Psoas muscle (tissue), 7 donors: ENCODE measurements at regions not wholly inside any gene's neighbourhood (a gene's known extent, or its start where the extent isn't known, plus 50 kb on each side); places are given as distances from the start of the nearest gene placed in this dataset.

Experiments used
- ATAC-seq, 4 donors: fragments of 200-7000 bp; cut with Tn5 transposase; one replicate each; pipeline ENCODE4 v1.9.1; 2020; ENCODE audit warnings: moderate library complexity in 3 of 4, mild to moderate bottlenecking in 2 of 4
- DNase-seq, 2 donors: peaks; one replicate each; pipeline ENCODE4 v3.0.0-alpha.2; 2020
- H3K27ac ChIP-seq: fragments of 200-600 bp; one replicate; pipeline ENCODE4 v1.8.0; 2022
- H3K27me3 ChIP-seq, 3 donors: fragments of 200-600 bp in 1 of 3; one replicate each; pipeline versions ENCODE4 v1.6.1 to v1.8.0; 2013 to 2022; ENCODE audit warnings: low read length in 2 of 3, mild to moderate bottlenecking in 2 of 3, moderate library complexity in 1 of 3; ENCODE audit not compliant: insufficient read depth in 3 of 3
- H3K36me3 ChIP-seq, 2 donors: fragments of 200-600 bp in 1 of 2; one replicate each; pipeline versions ENCODE4 v1.6.1 to v1.8.0; 2013 to 2022; ENCODE audit warnings: low read depth in 1 of 2, mild to moderate bottlenecking in 1 of 2, moderate library complexity in 1 of 2; ENCODE audit not compliant: insufficient read depth in 1 of 2
- H3K4me1 ChIP-seq: fragments of 200-600 bp; one replicate; pipeline ENCODE4 v1.8.0; 2022
- H3K4me3 ChIP-seq: fragments of 200-600 bp; one replicate; pipeline ENCODE4 v1.8.0; 2022; ENCODE audit warnings: mild to moderate bottlenecking
- H3K9me3 ChIP-seq: fragments of 200-600 bp; one replicate; pipeline ENCODE4 v1.8.0; 2022
- CTCF ChIP-seq: fragments of 200-600 bp; IDR thresholded peaks from one replicate; pipeline ENCODE4 v1.8.0; 2022; ENCODE audit warnings: antibody characterized with exemption
- WGBS, 3 donors: extraction: QIAGEN DNeasy Blood & Tissue Kit; methylation state at CpG; one replicate each; pipeline versions ENCODE4 v1.1.6 to v1.1.7; 2013; 5-methylcytosine and 5-hydroxymethylcytosine counted together
- intact Hi-C, 2 donors: fragments of 100-400 bp; cut with DNase I; formaldehyde crosslinking; loops; one replicate each; pipeline versions ENCODE4 v1.11.0 to v1.14.2; 2022
- donor health status: healthy with polysubstance abuse.
- donor health status: DM: no; HTN: no; CAD: no; lungs with moderate emphysema.
- donor health status: Bipolar disorder and iron deficiency.
- donor health status: healthy.
- donor health status: DM: yes; HTN: yes; CAD: no.
- donor health status: DM: no; HTN: no; CAD: no.
- donor health status: DM: yes; HTN: yes; CAD: no.

GRCh38 chr1:8139383-8139782 is 113.3 kb upstream of the ERRFI1 start:
- ATAC-seq (no peak), DNase-seq (no peak)
- peaks cover 0 to 25% (median 0%) of the 10 kb centered on the region in 3 donors for H3K27me3 ChIP-seq
- no peak for TF ChIP-seq CTCF
- peaks cover 5% of the 10 kb centered on the region for H3K4me1 ChIP-seq
- no peak overlapping the region for H3K27ac ChIP-seq
- no peaks in the 10 kb centered on the region for H3K9me3 ChIP-seq
- 92 to 97% (median 94%) methylated on average over 6 of the region's 6 CpGs for WGBS, 3 donors
- no peak overlapping the region for H3K4me3 ChIP-seq
- H3K36me3 ChIP-seq, result no peaks in the 10 kb centered on the region
- intact Hi-C loops, result no loop called here

- Histone ChIP-seq H3K9me3 (no peaks in the 10 kb centered on the region), H3K36me3 (no peaks in the 10 kb centered on the region), H3K4me1 (peaks cover 12% of the 10 kb centered on the region), H3K27me3 (peaks cover 0 to 29% (median 0%) of the 10 kb centered on the region in 3 donors), H3K27ac (no peak overlapping the region), H3K4me3 (no peak overlapping the region)
- intact Hi-C loops, result no loop called here
- 96% methylated on average over 6 of the region's 6 CpGs for WGBS, 3 donors
- no peak for ATAC-seq
- DNase-seq, result no peak
- TF ChIP-seq CTCF, result no peak
Observed at GRCh38 chr1:8138673-8139072, 112.6 kb upstream of the ERRFI1 start.

GRCh38 chr1:8137481-8138244 is 111.6 kb upstream of the ERRFI1 start:
- H3K9me3 ChIP-seq, result no peaks in the 10 kb centered on the region
- peak overlapping the region; percentile 57 for H3K27ac ChIP-seq
- H3K4me3 ChIP-seq, result peak overlapping the region; percentile 32
- TF ChIP-seq CTCF, result no peak
- peaks cover 0 to 29% (median 2%) of the 10 kb centered on the region in 3 donors for H3K27me3 ChIP-seq
- H3K4me1 ChIP-seq, result peaks cover 19% of the 10 kb centered on the region
- intact Hi-C loops, result no loop called here
- H3K36me3 ChIP-seq, result no peaks in the 10 kb centered on the region
- DNase-seq, result peak in 1 of 2 donors; percentile 36
- WGBS, 3 donors, result 19 to 30% (median 20%) methylated on average over 13 of the region's 13 CpGs
- peak; percentile 49 to 80 (median 70) for ATAC-seq

- peaks cover 19% of the 10 kb centered on the region for H3K4me1 ChIP-seq
- 93 to 96% (median 93%) methylated on average over 5 of the region's 5 CpGs for WGBS, 3 donors
- H3K27me3 ChIP-seq, result peaks cover 0 to 29% (median 2%) of the 10 kb centered on the region in 3 donors
- DNase-seq, result no peak
- no peaks in the 10 kb centered on the region for H3K36me3 ChIP-seq
- no peak for ATAC-seq
- H3K4me3 ChIP-seq, result no peak overlapping the region
- intact Hi-C loops, result no loop called here
- H3K27ac ChIP-seq, result peak overlapping the region; percentile 57
- TF ChIP-seq CTCF, result no peak
- no peaks in the 10 kb centered on the region for H3K9me3 ChIP-seq
Observed at GRCh38 chr1:8136766-8137165, 110.7 kb upstream of the ERRFI1 start.
